ENCODE measurements at regions not wholly inside any gene's neighbourhood (a gene's known extent, or its start where the extent isn't known, plus 50 kb on each side); places are given as distances from the start of the nearest gene placed in this dataset.

DNA sequence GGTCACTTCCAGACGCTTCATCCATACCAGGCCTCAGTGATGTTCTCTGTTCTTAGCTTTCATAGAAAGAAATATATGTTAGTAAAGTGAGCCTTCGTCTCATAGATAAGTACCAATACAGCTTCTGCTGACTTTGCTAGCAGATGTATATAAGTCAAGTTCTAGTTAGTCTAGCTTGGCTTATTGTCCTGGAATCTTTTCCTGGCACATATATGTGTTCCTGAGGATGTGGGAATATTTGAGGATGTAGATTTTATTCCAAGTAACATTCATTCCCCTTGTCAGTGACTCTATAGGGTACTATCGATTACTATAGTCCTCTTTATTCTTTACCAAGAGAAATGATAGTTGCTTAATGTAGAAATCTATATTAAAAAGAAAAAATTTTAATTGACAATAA is 135.2 kb upstream of the FAM9C start:
- BruUV-seq (replicated peaks): no TSS peak

More for the DNA sequence above, 135.2 kb upstream of the FAM9C start:
- ChIA-PET POLR2A (ENCODE audit: unreplicated experiment) (no interaction called here), CTCF (no interaction called here)
- Histone ChIP-seq H3K79me1 (ENCODE audit: low read depth in 1 of 2, low read length in 2 of 2) (no peaks in the 10 kb centered on the region), H4K91ac (ENCODE audit: insufficient read depth, low read depth, low read length) (no peak overlapping the region), H3K23ac (ENCODE audit: low read depth, low read length) (no peak overlapping the region), H2BK120ac (ENCODE audit: low read depth, low read length) (no peak overlapping the region), H3K14ac (replicated peaks; ENCODE audit: low read depth, low read length) (no peak overlapping the region), H3K4me2 (ENCODE audit: low read depth, low read length) (no peak overlapping the region), H2AK5ac (ENCODE audit: low read depth, low read length) (no peak overlapping the region), H3K4me3 (ENCODE audit: insufficient read depth, low read depth, low read length) (no peak overlapping the region), H4K20me1 (ENCODE audit: insufficient read depth, low read length) (no peaks in the 10 kb centered on the region), H3K9ac (ENCODE audit: low read depth, low read length) (no peak overlapping the region), H2BK20ac (ENCODE audit: low read depth, low read length) (no peak overlapping the region), H2BK5ac (ENCODE audit: low read depth, low read length, poor library complexity, severe bottlenecking) (no peak overlapping the region), H3K9me1 (ENCODE audit: insufficient read depth, low read length) (no peaks in the 10 kb centered on the region), H3K18ac (ENCODE audit: low read depth, low read length) (no peak overlapping the region), H3K9me3 (ENCODE audit: control insufficient read depth, insufficient read depth, low read length) (no peaks in the 10 kb centered on the region), H4K8ac (ENCODE audit: low read depth in 2 of 2, low read length in 2 of 2) (no peak overlapping the region), H3K4ac (ENCODE audit: low read depth, low read length) (no peak overlapping the region), H3K27me3 (ENCODE audit: control insufficient read depth, insufficient read depth, low read length) (no peaks in the 10 kb centered on the region), H2AK9ac (replicated peaks; ENCODE audit: low read depth, low read length, poor library complexity) (no peak overlapping the region), H3K56ac (ENCODE audit: extremely low read depth, insufficient read depth, low read length) (no peak overlapping the region), H2BK15ac (ENCODE audit: low read depth, low read length) (no peak overlapping the region), H3K4me1 (ENCODE audit: control insufficient read depth, insufficient read depth, low read length) (no peaks in the 10 kb centered on the region), H3K36me3 (ENCODE audit: control insufficient read depth, insufficient read depth, low read length) (no peaks in the 10 kb centered on the region), H4K5ac (ENCODE audit: low read depth, low read length) (no peak overlapping the region), H3K27ac (ENCODE audit: insufficient read depth, low read length) (no peak overlapping the region), H2AFZ (replicated peaks; ENCODE audit: low read length, poor library complexity) (no peak overlapping the region)
- in situ Hi-C loops (cut with MboI; ENCODE audit: low sequenced_read_pairs) (no loop called here), intact Hi-C loops (cut with micrococcal nuclease) (no loop called here), dilution Hi-C loops (cut with HindIII; ENCODE audit: low sequenced_read_pairs, unreplicated experiment) (no loop called here)
- no peak for DNase-seq
- WGBS, 2 experiments (ENCODE audit: extremely low coverage in 2 of 2, insufficient read length in 1 of 2): no CpG with 5 or more reads among the region's 3 CpGs
- TF ChIP-seq POLR2A (IDR thresholded peaks at IDR 0.05; ENCODE audit: low read depth, low read length) (no peak), RCOR1 (IDR thresholded peaks at IDR 0.05; ENCODE audit: insufficient replicate concordance, low read length) (no peak), RFX5 (IDR thresholded peaks at IDR 0.05; ENCODE audit: low read depth, low read length) (no peak), MXI1 (IDR thresholded peaks at IDR 0.05; ENCODE audit: borderline replicate concordance, low read depth, low read length) (no peak), MAZ (IDR thresholded peaks at IDR 0.05; ENCODE audit: borderline replicate concordance, low read depth, low read length) (no peak), CHD1 (IDR thresholded peaks at IDR 0.05; ENCODE audit: low read depth, low read length) (no peak), USF2 (IDR thresholded peaks at IDR 0.05; ENCODE audit: low read depth, low read length) (no peak), NFE2L2 (IDR thresholded peaks at IDR 0.05; ENCODE audit: low read depth, low read length) (no peak), FOS (IDR thresholded peaks at IDR 0.05; ENCODE audit: low read depth, low read length) (no peak), SMC3 (IDR thresholded peaks at IDR 0.05; ENCODE audit: low read depth, low read length) (no peak)
- TF ChIP-seq, protein P1, sequence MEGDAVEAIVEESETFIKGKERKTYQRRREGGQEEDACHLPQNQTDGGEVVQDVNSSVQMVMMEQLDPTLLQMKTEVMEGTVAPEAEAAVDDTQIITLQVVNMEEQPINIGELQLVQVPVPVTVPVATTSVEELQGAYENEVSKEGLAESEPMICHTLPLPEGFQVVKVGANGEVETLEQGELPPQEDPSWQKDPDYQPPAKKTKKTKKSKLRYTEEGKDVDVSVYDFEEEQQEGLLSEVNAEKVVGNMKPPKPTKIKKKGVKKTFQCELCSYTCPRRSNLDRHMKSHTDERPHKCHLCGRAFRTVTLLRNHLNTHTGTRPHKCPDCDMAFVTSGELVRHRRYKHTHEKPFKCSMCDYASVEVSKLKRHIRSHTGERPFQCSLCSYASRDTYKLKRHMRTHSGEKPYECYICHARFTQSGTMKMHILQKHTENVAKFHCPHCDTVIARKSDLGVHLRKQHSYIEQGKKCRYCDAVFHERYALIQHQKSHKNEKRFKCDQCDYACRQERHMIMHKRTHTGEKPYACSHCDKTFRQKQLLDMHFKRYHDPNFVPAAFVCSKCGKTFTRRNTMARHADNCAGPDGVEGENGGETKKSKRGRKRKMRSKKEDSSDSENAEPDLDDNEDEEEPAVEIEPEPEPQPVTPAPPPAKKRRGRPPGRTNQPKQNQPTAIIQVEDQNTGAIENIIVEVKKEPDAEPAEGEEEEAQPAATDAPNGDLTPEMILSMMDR (conservative IDR thresholded peaks at IDR 0.05; ENCODE audit: low read depth, low read length): no peak
- TF ChIP-seq, protein P2, sequence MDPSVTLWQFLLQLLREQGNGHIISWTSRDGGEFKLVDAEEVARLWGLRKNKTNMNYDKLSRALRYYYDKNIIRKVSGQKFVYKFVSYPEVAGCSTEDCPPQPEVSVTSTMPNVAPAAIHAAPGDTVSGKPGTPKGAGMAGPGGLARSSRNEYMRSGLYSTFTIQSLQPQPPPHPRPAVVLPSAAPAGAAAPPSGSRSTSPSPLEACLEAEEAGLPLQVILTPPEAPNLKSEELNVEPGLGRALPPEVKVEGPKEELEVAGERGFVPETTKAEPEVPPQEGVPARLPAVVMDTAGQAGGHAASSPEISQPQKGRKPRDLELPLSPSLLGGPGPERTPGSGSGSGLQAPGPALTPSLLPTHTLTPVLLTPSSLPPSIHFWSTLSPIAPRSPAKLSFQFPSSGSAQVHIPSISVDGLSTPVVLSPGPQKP (IDR thresholded peaks at IDR 0.05; ENCODE audit: borderline replicate concordance, low read depth, low read length): no peak
- no peak for ATAC-seq (ENCODE audit: low read depth)
